ENCODE measurements at regions not wholly inside any gene's neighbourhood (a gene's known extent, or its start where the extent isn't known, plus 50 kb on each side); places are given as distances from the start of the nearest gene placed in this dataset.

DNA sequence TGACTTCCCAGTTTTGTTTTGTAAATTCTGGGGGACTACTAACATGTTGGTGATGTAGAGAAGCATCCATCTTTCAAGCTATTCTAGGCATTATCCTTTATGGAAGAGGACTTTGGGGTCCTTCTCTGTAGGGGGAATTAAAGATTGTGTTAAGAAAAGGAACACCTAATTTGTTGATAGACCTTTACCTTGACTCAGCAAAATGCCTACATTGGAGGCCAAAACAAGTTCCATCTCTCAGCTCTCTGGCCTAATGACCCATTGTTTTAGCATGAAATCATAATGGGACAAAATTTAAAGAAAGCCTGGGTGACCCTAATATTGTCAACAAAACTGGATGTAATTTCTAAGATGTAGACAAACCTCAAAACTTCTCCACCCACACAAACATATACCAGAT, 465.3 kb upstream of the SOX9 start:
- TF ChIP-seq, protein P1, sequence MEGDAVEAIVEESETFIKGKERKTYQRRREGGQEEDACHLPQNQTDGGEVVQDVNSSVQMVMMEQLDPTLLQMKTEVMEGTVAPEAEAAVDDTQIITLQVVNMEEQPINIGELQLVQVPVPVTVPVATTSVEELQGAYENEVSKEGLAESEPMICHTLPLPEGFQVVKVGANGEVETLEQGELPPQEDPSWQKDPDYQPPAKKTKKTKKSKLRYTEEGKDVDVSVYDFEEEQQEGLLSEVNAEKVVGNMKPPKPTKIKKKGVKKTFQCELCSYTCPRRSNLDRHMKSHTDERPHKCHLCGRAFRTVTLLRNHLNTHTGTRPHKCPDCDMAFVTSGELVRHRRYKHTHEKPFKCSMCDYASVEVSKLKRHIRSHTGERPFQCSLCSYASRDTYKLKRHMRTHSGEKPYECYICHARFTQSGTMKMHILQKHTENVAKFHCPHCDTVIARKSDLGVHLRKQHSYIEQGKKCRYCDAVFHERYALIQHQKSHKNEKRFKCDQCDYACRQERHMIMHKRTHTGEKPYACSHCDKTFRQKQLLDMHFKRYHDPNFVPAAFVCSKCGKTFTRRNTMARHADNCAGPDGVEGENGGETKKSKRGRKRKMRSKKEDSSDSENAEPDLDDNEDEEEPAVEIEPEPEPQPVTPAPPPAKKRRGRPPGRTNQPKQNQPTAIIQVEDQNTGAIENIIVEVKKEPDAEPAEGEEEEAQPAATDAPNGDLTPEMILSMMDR (conservative IDR thresholded peaks at IDR 0.05; ENCODE audit: low read depth, low read length) = no peak
- no peak for TF ChIP-seq EZH2phosphoT487 (IDR thresholded peaks at IDR 0.05; ENCODE audit: borderline replicate concordance, low read length)
- no peak for TF ChIP-seq EZH2 (IDR thresholded peaks at IDR 0.05; ENCODE audit: low read length, unreplicated experiment)
- H3K9ac ChIP-seq (ENCODE audit: low read length) = no peak overlapping the region
- BruUV-seq (replicated peaks) = no TSS peak
- no peak overlapping the region for H3K4me2 ChIP-seq (ENCODE audit: low read length)
- H3K9me3 ChIP-seq (ENCODE audit: low read length) = no peaks in the 10 kb centered on the region
- ChIA-PET CTCF (no interaction called here), POLR2A (ENCODE audit: unreplicated experiment) (no interaction called here)
- DNase-seq (no peak), ATAC-seq (no peak)
- H3K27me3 ChIP-seq (ENCODE audit: low read length) = no peaks in the 10 kb centered on the region
- H3K9me2 ChIP-seq (replicated peaks; ENCODE audit: low read length) = no peaks in the 10 kb centered on the region
- no peak overlapping the region for H2AFZ ChIP-seq (ENCODE audit: low read length)
- H4K20me1 ChIP-seq (ENCODE audit: low read length) = no peaks in the 10 kb centered on the region
- no peaks in the 10 kb centered on the region for H3K4me1 ChIP-seq (ENCODE audit: insufficient read depth, low read length)
- H3K27ac ChIP-seq (ENCODE audit: low read length) = no peak overlapping the region
- intact Hi-C loops (cut with micrococcal nuclease) = no loop called here
- no peaks in the 10 kb centered on the region for H3F3A ChIP-seq (ENCODE audit: low read length, unreplicated experiment)
- H3K79me2 ChIP-seq (ENCODE audit: low read length) = no peaks in the 10 kb centered on the region
- H3K4me3 ChIP-seq (ENCODE audit: low read length) = no peak overlapping the region
- H3K36me3 ChIP-seq (ENCODE audit: low read depth, low read length) = no peaks in the 10 kb centered on the region

DNA sequence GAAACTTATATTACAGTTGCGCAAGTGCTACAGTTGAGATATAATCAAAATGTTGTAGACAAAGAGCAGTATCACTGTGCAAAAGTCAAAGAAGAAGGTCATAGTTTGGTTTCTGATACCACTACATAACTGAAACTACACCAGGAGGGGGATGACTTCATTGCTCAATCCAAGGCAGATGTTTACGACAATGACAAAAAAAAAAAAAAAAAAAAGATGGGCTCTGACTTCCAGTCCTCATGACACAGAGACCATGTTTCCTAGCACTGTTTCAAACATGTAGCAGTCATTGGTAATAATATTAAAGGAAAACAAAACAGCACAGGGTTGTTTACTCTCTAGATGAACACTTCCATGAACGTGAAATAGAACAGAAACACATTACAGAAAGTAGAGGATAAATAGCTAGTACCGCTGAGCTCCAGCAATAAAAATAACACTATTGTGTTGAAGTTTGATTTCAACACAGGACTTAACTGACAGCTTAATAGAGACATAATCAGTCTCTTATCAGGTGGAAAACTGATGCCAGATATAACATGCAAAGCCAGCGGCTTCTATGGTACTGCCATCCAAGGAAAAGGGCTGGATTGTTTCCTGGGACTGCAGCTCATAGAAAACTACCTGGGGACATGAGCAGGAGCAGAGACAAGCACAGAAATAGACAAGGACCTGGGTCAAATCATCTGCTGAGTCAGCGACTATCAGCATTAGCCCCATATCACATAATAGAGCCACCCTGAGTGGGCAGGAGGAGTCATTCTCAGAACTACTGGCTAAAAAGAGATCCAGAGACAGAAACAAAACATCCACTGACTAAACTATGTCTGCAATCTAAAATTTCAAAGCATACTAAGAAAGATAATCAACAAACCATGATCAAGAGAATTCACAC, 463.6 kb upstream of the SOX9 start:
- no peak for TF ChIP-seq EZH2phosphoT487 (IDR thresholded peaks at IDR 0.05; ENCODE audit: borderline replicate concordance, low read length)
- TF ChIP-seq EZH2 (IDR thresholded peaks at IDR 0.05; ENCODE audit: low read length, unreplicated experiment) = no peak
- TF ChIP-seq, protein P1 (conservative IDR thresholded peaks at IDR 0.05; ENCODE audit: low read depth, low read length) = no peak
- H3K4me3 ChIP-seq (ENCODE audit: low read length) = no peak overlapping the region
- no peaks in the 10 kb centered on the region for H4K20me1 ChIP-seq (ENCODE audit: low read length)
- H3K27me3 ChIP-seq (ENCODE audit: low read length) = no peaks in the 10 kb centered on the region
- no peak overlapping the region for H3K9ac ChIP-seq (ENCODE audit: low read length)
- POLR2A ChIA-PET (ENCODE audit: unreplicated experiment) = interaction anchor here (0.6 kb wide), 1 partner anchor 11 kb away, joined by 3 read pairs; no protein-coding TSS in a partner anchor
- no peaks in the 10 kb centered on the region for H3K79me2 ChIP-seq (ENCODE audit: low read length)
- no peaks in the 10 kb centered on the region for H3K9me2 ChIP-seq (replicated peaks; ENCODE audit: low read length)
- intact Hi-C loops (cut with micrococcal nuclease) = no loop called here
- H3K27ac ChIP-seq (ENCODE audit: low read length) = no peak overlapping the region
- DNase-seq = no peak
- H3K4me2 ChIP-seq (ENCODE audit: low read length) = no peak overlapping the region
- no peak overlapping the region for H2AFZ ChIP-seq (ENCODE audit: low read length)
- no peaks in the 10 kb centered on the region for H3K9me3 ChIP-seq (ENCODE audit: low read length)
- H3F3A ChIP-seq (ENCODE audit: low read length, unreplicated experiment) = no peaks in the 10 kb centered on the region
- H3K4me1 ChIP-seq (ENCODE audit: insufficient read depth, low read length) = no peaks in the 10 kb centered on the region
- CTCF ChIA-PET = no interaction called here
- no peak for ATAC-seq
- H3K36me3 ChIP-seq (ENCODE audit: low read depth, low read length) = no peaks in the 10 kb centered on the region
- no TSS peak for BruUV-seq (replicated peaks)

DNA sequence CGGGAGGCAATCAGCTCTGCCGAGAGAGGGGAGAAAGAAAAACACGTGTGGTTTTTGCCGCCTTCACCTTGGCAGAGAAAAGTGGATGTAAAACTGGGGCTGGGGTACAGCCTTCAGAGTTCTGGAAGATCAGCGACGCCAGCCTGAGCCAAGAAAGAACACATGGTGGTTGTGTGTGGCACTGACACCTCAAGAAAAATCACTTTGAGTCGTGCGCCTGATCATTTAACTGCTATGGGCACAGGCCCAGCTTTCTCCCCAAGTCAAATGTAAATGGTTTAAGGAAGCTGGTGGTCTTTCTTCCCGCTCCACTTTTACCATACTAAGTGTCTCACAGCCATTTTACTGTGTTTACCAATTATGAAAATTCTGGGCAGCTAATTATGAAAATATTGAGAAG, 461.8 kb upstream of the SOX9 start:
- Histone ChIP-seq H3K4me2 (ENCODE audit: low read length) (no peak overlapping the region), H3K4me1 (ENCODE audit: insufficient read depth, low read length) (no peaks in the 10 kb centered on the region), H3K27ac (ENCODE audit: low read length) (no peak overlapping the region), H3K9me3 (ENCODE audit: low read length) (no peaks in the 10 kb centered on the region), H3K9me2 (replicated peaks; ENCODE audit: low read length) (no peaks in the 10 kb centered on the region), H3F3A (ENCODE audit: low read length, unreplicated experiment) (no peaks in the 10 kb centered on the region), H3K79me2 (ENCODE audit: low read length) (no peaks in the 10 kb centered on the region), H3K4me3 (ENCODE audit: low read length) (no peak overlapping the region), H2AFZ (ENCODE audit: low read length) (no peak overlapping the region), H3K9ac (ENCODE audit: low read length) (no peak overlapping the region), H4K20me1 (ENCODE audit: low read length) (no peaks in the 10 kb centered on the region), H3K36me3 (ENCODE audit: low read depth, low read length) (no peaks in the 10 kb centered on the region), H3K27me3 (ENCODE audit: low read length) (no peaks in the 10 kb centered on the region)
- ChIA-PET CTCF (no interaction called here), POLR2A (ENCODE audit: unreplicated experiment) (no interaction called here)
- no TSS peak for BruUV-seq (replicated peaks)
- intact Hi-C loops (cut with micrococcal nuclease) = no loop called here
- TF ChIP-seq EZH2phosphoT487 (IDR thresholded peaks at IDR 0.05; ENCODE audit: borderline replicate concordance, low read length) = no peak
- TF ChIP-seq EZH2 (IDR thresholded peaks at IDR 0.05; ENCODE audit: low read length, unreplicated experiment) = no peak
- TF ChIP-seq, protein P1 (conservative IDR thresholded peaks at IDR 0.05; ENCODE audit: low read depth, low read length) = no peak
- no peak for DNase-seq
- no peak for ATAC-seq
